ENCODE measurements at regions not wholly inside any gene's neighbourhood (a gene's known extent, or its start where the extent isn't known, plus 50 kb on each side); places are given as distances from the start of the nearest gene placed in this dataset.

- TF ChIP-seq EZH2 (IDR thresholded peaks at IDR 0.05; ENCODE audit: low read depth, low read length, severe bottlenecking) (no peak), SRF (IDR thresholded peaks at IDR 0.05; ENCODE audit: low read depth, low read length) (no peak), POLR2A (IDR thresholded peaks at IDR 0.05; ENCODE audit: control extremely low read depth in 1 of 2, low read depth in 2 of 2, low read length in 2 of 2) (no peak), USF2 (IDR thresholded peaks at IDR 0.05; ENCODE audit: low read length) (no peak)
These were observed 414.2 kb upstream of the SEMA3C start (continued) for GRCh38 chr7:81333004-81333403.
